ENCODE measurements at regions not wholly inside any gene's neighbourhood (a gene's known extent, or its start where the extent isn't known, plus 50 kb on each side); places are given as distances from the start of the nearest gene placed in this dataset.

DNA sequence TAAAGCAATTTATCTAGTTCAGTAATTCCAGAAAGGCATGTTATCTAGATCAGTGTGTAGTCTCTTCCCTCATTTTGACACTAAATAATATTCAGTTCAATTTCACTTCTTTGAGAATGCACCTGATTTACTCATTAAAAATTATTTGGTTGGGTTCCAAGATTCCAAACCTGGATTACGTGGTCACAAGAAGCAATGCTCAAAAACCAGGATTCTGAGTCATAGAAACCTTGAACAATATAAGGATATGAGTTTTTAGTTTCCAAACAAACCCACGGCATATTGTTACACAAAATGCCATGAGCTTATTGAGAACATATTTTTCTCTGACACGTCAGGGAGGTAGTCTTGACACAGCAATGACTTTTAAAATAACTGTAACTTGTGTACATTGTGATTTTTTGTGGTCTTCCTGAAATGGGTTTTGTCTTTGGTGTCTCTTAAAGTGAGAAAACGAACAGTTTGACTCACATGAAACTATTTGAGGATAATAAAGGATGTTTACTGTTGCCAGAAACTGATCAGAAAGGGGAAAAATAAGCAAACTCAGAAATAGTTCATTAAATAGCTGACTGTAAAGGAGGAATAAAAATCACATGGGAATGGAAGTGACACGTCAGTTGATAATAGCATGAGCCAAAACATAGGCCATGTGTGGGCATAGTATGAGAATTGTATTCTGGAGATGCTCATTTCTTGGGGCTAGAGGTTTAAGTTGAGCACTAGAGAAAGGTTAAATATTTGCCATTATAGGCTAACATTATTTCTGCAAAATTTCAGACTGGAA lies 617.7 kb upstream of the CDH2 start:
- DNase-seq: no peak

- no peak for DNase-seq
These were observed 617.0 kb upstream of the CDH2 start for GRCh38 chr18:28793901-28794300.

GRCh38 chr18:28792404-28793086 lies 615.6 kb upstream of the CDH2 start:
- DNase-seq: no peak

- no peak for DNase-seq
These were observed 614.2 kb upstream of the CDH2 start for GRCh38 chr18:28791101-28791500.

DNA sequence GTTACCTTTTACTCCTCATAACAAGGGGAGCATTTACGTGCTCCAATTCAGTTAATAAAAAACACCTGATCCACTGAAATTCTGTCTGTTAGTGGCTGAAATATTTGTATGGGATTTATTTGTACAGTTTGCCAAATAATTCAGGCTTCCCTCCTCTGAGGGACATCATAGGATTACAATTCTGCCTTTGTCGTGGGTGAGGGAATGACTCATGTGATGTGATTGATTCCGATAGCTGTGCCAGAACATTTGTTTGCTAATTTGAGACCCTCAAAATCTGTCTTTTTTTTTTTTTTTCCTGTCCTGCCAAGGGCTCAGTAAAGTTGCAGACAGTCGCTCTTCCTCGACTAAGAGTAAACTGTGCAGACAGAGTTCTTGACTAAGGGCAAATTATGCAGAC lies 612.6 kb upstream of the CDH2 start:
- DNase-seq: no peak

DNA sequence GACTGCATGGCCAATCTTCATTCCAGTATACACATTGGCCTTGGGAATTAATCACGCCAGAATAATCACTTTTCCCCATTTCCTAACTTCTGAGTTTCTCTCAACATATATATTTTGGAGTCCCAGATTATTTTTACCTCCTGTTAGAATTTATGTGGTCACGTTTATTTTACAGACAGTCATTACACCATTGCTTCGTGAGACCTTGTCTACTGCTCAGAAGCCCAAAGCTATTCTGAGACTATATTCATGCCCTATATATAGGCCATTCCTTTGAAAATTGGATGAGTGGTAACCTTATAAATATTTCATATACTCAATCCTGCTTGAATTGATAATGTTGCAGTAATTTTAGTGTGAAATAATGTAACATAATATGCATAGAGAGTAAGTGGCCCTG lies 610.0 kb upstream of the CDH2 start:
- no peak for DNase-seq

DNA sequence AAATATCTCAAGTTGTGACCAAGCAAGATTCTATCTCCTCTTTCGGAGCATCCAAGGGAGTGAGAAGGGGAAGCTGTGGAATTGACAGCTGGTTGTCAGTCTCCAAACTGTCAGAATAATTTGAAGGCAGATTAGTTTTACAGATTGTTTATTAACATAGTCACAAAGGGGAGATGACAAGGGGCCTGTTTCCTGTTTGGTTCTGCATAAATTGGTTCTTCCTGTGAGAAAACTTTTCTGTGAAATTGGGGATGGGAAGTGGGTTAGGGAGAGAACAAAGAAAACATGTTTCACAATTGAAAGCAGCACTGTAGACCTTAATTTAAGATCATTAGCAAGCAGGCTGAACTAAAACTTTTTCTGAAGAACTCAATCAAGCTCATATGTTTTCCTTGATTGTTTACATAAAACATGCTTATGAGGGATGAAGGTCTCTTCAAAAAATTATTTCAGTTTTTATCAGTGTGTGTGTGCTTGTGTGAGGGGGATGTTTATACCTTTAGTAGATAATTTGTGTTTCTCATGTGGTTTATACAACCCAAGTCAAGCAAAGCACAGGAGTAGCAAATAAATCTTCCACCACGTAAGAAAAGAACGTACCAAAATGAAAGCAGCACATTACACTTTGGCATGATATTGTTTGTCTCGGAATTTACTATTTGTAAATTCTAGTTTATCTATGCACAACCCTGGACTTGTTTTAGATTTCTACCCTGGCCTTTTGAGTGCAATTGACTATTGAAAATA lies 604.9 kb upstream of the CDH2 start:
- DNase-seq: peak in 1 of 2 donors; percentile 3

DNA sequence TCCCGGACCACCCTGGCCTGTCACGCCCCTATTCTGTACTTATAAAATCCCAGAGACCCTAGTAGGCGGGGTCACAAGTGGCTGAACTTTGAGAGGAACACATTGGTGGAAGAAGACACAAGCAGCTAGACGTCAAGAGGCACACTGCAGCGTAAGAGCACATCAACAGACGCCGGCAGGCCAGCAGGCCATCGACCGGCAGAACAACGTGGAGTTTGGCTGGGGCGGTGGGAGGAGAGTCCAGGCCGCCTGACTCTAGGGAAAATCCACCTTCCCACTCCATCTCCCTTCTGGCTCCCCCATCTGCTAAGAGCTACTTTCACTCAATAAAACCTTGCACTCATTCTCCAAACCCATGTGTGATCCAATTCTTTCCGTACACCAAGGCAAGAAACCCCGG lies 601.8 kb upstream of the CDH2 start:
- no peak for DNase-seq

- DNase-seq: no peak
These were observed 600.8 kb upstream of the CDH2 start for GRCh38 chr18:28777756-28778155.

GRCh38 chr18:28771849-28772248 lies 594.9 kb upstream of the CDH2 start:
- no peak for DNase-seq

GRCh38 chr18:28768791-28769768 lies 592.1 kb upstream of the CDH2 start:
- no peak for DNase-seq

GRCh38 chr18:28767727-28768211 lies 590.8 kb upstream of the CDH2 start:
- DNase-seq: no peak

- DNase-seq: no peak
These were observed 590.3 kb upstream of the CDH2 start for GRCh38 chr18:28767201-28767600.

DNA sequence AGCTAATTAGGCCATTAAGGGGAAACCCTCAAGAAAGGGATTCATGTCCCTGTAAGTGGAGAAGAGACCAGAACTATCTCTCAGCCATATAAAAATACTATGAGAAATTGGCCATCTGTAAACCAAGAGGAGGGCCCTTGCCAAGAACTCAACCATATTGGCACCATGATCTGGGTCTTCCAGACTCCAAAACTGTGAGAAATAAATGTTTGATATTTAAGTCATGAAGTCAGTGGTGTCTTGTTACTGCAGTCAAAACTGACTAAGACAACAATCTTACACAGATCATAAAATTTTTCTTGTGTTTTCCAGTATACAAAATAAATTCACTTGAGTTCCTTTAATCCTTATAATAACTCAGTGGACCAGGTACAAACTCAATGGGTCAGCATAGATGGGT lies 589.8 kb upstream of the CDH2 start:
- DNase-seq: no peak

DNA sequence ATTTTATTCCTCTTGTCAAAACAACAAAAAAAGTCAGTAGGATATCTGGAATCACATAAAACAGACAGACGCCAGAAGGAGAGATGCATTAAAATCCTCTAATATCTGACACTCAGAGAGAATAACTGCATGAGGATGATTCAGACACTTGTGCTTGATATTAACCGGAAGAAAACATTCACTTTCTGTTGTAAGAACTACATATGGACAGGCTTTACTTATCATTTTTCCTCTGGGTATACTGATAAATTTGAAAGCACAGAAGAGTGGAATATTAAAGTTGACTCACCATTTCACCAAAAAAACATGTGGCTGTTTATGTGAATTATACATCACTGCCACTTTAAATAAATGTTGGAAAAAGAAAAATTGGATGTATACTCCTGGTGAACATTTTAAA lies 589.1 kb upstream of the CDH2 start:
- no peak for DNase-seq

- no peak for DNase-seq
These were observed 583.4 kb upstream of the CDH2 start for GRCh38 chr18:28760299-28760698.

DNA sequence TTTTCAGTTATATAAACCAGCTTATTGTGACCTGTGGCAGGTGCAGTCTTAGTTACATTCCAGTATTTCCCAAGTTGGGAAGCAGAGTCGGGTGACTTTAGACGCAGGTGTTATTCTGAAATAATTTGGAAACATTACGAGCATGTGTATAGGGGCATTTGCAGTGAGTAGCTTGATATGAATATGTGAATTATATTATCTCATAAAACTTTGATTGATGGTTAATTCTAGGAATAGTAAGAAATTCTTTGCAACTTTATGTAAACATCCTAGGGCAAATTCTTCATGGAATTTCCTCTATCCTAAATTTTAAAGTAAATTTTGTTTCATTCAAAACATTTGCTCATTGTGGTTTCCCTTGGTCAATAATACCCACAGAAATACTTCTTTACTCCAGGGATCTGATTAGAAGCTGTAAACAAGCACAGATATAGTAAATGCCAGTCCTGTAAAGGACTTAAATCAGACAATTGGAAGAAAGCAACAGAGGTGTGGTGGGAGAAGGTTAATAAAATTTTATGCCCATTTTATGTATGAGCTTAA lies 580.6 kb upstream of the CDH2 start:
- no peak for DNase-seq

DNA sequence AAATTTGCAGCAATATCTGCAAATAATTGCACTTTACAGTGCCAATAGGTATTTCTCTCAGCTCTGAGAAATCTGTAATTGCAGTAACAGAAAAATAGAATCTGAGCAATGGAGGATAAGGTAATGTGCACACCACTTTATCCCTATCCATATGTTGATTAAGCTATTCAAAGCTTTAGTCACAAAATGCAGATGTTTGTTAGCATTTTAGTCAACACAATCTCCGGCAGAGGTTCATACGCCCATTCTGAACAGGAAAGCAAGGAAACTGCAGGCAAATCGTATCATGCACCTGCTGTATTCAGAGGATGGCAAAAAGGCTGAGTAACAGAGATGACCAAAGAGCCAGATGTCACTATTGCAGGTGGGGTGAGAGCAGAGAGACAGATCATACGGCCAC lies 566.2 kb upstream of the CDH2 start:
- no peak for DNase-seq

DNA sequence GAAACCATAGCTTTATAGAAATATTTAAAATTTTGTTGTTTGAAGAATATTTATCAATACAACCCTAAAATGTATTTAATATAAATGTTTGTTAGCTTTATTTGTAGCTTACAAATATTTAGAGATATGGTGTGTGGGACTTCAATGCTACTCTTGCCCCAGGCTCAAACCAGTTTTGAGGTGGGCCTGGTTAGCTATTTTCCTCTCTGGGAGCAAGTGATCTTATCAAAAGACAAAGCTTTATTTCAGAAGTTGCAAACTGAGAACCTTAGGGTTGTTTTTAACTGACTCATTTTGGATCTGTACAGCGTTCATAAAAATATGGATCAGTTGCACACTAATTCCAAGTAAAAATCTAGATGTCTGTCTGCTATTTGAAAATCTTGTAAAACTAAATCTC lies 563.6 kb upstream of the CDH2 start:
- no peak for DNase-seq

GRCh38 chr18:28736951-28737350 lies 560.0 kb upstream of the CDH2 start:
- DNase-seq: no peak

DNA sequence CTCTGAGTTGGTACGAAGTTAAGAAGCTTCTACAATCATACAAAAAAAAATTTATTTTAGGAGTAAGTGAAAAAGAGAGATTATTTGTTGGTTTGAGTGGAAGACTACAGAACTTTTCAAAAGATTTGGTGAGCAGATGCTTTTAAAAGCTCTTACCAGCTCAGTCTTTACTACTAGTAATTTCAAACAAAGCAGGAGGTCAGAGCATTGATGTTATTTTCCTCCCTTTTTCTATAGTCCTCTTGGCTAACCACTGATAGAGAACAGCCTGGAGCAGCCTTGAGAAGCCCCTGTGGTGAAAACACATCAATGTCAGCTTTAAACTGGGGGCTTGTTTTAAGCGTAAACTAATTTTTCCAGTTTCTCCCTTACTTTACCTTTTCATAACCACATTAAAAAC lies 559.3 kb upstream of the CDH2 start:
- no peak for DNase-seq

- DNase-seq: no peak
These were observed 558.8 kb upstream of the CDH2 start for GRCh38 chr18:28735731-28736130.

Data from CD4-positive, alpha-beta T cell treated with Interleukin-4 for 1 hour (primary cell).